LHCN-M2 (cell line): ENCODE measurements at regions not wholly inside any gene's neighbourhood (a gene's known extent, or its start where the extent isn't known, plus 50 kb on each side); places are given as distances from the start of the nearest gene placed in this dataset.
A peak's percentile ranks its signal among the peaks of the same experiment; 100 is the strongest.

ENCODE experiments used
- DNase-seq: peaks from one replicate; pipeline ENCODE4 v3.0.0-alpha.2; 2012; ENCODE audit warnings: low read depth

DNA sequence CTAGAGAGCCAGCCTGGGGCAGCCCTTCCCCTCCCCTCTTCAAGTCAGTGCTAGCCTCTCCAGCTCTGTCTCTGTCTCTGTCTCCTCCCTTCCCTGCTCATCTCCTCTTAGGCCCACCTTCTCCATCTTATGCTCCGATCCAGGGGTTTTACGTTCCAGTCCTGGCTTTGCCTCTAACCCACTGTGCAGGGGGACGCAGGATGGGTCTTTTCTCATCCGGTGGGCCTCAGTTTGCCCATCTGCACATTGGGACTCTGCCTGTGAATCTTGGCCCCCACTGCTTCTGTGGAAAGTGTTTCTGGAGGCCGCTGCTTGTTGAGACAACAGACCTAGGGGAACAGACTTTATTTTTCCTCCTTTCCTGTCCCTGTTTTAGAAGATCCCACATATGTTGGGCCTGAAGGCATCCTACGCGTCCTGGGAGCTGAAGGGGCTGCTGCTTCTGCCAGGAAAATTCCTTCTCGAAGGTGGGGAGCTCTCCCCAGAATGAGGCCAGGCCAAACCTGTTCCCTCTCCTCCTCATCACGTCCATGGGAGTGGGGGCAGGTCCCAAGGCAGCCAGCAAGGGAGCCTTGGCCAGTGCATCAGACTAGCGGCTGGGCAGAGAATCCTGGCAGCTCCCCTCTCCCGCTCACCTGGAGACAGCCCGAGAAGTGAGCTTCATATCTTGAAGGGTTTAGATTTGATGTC is 99.5 kb upstream of the CSF3R start:
- DNase-seq = peak; percentile 2

- no peak for DNase-seq
Measured at GRCh38 chr1:36580524-36580923, 97.8 kb upstream of the CSF3R start.

DNA sequence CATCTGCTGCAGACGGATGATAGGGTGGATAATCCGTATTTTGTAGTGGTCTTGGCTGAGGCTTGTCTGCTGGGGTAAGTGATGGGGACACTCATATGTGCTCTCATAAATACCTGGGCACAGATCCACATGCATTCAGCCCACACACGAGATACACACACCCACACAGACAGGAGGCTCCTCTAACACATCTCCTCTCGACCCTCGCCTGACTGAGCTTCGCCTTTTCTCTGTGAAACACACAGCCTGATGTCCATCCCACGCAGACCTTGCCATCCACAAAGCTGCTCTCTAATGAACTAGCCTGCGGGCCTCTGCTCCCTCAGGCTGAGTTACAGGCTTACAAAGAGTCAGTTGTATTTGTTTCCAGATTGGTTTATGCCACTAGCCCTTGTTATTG is 96.3 kb upstream of the CSF3R start:
- no peak for DNase-seq

DNA sequence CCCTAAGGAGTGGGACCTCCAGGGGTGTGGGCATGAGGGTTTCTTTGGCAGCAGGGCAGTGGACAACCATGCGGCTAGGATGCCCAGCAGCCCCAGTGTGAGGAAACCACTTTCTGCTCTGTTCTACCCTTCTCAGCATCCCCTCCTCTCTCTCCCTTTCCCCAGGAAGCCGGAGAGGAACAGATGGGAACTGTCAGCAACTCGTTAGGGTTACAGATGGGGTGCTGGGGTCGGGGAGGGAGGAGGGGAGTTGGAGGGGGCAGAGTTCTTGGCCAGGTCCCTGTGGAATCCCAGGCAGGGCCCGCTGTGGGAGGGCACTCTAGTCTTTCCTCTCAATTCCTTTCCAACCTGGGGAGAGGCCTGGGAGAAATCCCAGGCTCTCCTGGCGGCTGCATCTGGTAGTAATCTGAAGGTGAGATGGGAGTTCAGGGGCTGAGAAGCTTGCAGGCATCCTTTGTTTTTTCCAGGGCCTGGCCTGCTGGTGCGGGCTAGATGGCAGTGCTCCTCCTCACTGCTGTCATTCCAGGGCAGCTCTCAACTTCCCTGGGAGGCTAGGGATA is 93.9 kb upstream of the CSF3R start:
- DNase-seq = no peak

DNA sequence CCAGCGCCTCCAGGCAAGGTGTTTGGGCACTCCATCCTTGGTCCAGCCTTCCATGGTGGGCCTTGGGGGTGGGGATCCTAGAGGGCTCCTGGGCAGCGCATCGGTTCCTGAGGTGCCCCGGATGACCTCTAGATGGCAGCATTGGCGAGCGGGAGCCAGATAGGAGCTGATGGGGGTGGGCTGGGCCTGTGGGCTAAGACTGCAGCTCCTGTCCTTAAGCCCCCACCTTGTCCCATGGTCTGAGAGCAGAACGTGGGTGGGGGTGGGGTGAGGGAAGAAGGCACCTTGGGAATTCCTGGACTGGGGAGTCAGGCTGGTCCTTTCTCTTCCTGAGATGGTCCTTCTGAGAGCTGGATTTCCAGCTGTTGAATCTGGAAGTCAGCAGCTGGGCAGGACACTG is 93.4 kb upstream of the CSF3R start:
- peak; percentile 7 for DNase-seq

GRCh38 chr1:36573445-36573844 is 90.7 kb upstream of the CSF3R start:
- no peak for DNase-seq

GRCh38 chr1:36572906-36573305 is 90.2 kb upstream of the CSF3R start:
- DNase-seq = no peak

- DNase-seq = no peak
Measured at GRCh38 chr1:36572142-36572715, 89.5 kb upstream of the CSF3R start.

GRCh38 chr1:36571106-36571505 is 88.4 kb upstream of the CSF3R start:
- no peak for DNase-seq

- DNase-seq = no peak
Measured at GRCh38 chr1:36570478-36571060, 87.9 kb upstream of the CSF3R start.

- DNase-seq = no peak
Measured at GRCh38 chr1:36570006-36570405, 87.3 kb upstream of the CSF3R start.

- DNase-seq = no peak
Measured at GRCh38 chr1:36567601-36568341, 85.1 kb upstream of the CSF3R start.

- DNase-seq = no peak
Measured at GRCh38 chr1:36565576-36566501, 83.1 kb upstream of the CSF3R start.

DNA sequence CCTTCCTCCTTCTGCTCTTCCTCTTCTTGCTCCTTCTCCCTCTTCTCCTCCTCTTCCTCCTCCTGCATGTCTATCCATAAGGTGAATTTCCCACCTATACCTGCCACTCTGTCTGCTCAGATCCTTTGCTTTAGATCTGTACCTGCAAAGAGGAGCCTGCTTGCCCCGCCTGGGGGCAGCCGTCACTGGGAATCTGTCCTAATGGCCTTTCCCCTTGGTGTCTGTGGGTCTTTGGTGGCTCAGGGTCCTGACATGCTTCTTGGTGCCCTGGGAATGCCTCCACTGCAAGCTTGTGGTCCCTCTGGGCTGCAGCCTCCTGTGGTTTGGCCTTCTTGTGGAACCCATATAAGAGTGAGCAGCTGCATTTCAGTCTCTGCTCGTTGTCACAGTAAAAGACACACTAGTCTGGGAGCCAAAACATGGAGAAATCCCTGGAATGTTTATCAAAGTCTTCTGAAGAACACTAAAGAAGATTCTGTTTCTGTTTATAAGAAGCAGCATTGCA is 79.5 kb upstream of the CSF3R start:
- DNase-seq = no peak

GRCh38 chr1:36561361-36561724 is 78.6 kb upstream of the CSF3R start:
- no peak for DNase-seq

- DNase-seq = no peak
Measured at GRCh38 chr1:36560621-36561360, 78.1 kb upstream of the CSF3R start.

DNA sequence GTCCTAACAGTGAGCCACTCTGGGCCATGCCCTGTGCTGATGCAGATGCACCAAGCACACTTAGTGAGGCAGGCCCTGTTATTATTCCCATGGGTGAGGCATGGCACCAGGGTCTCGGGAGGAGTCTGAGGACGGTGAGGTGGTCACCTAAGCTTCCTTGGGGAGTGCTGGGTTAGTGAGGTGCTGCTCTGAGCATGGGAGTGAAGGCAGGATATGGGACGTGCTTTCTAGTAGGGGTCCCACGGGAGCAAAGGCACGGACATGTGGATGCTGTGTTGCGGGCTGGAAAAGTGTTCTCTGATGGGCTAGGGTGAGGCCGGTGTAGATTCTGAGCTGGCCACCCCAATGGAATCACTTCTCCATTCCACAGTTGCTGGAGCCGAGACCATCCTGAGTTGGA is 77.5 kb upstream of the CSF3R start:
- DNase-seq = no peak

- no peak for DNase-seq
Measured at GRCh38 chr1:36559061-36559460, 76.3 kb upstream of the CSF3R start.

DNA sequence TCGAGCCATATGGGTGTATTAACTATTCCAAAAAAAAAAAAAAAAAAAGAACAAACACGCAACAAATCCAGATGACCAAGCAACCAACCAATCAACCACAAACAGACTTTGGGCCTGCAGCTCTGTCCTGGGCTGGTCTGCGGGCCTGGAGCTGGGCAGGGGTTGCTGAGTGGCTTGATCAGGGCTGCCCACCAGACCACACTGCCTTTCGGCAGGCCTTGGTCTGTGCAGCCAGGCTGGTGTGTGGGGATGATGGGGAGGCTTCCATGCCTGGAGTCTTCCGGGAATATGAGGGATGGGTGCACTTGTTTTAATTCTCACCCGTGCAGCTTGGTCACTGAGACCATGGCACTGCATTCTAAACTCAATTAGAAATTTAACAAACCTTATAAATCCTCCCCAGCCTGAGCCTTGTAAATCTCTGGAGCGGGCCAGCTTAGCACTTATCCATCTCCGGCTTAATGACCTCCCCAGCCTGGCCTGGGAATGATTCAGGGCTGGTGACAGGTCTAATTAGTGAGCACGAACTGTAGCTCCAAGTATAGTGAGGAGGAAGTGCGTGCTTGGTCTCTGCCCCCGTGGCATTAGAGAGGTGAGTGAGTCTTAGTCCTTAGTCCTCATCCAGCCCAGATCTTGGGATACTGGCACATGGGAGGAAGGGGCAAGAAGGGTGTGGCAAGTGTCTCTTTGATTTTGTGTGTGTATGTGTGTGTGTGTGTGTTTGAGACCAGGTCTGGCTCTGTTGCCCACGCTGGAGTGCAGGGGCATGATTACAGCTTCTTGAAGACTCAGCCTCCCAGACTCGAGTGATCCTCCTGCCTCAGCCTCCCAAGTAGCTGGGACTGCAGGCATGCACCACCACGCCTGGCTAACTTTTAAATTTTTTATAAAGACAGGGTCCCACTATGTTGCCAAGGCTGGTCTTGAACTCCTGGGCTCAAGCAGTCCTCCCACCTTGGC is 74.6 kb upstream of the CSF3R start:
- DNase-seq = no peak
